Epithelial cell of proximal tubule (primary cell): ENCODE measurements at regions not wholly inside any gene's neighbourhood (a gene's known extent, or its start where the extent isn't known, plus 50 kb on each side); places are given as distances from the start of the nearest gene placed in this dataset.

Experiments used
- DNase-seq: peaks from one replicate; pipeline ENCODE4 v3.0.0-alpha.2; 2011; ENCODE audit warnings: low read depth
- H3K4me3 ChIP-seq: 2 replicates; pipeline ENCODE4 v1.5.1; 2011; ENCODE audit warnings: low read depth, mild to moderate bottlenecking, low read length
- CTCF ChIP-seq: conservative IDR thresholded peaks from 2 replicates; pipeline ENCODE4 v1.5.1; 2012; ENCODE audit warnings: low read depth, mild to moderate bottlenecking, low read length

GRCh38 chr3:25964141-25964540, 174.3 kb downstream of the OXSM start:
- no peak overlapping the region for H3K4me3 ChIP-seq
- no peak for DNase-seq
- no peak for TF ChIP-seq CTCF

GRCh38 chr3:25967385-25967784, 177.5 kb downstream of the OXSM start:
- no peak overlapping the region for H3K4me3 ChIP-seq
- TF ChIP-seq CTCF, result no peak
- no peak for DNase-seq

- DNase-seq, result no peak
- H3K4me3 ChIP-seq, result no peak overlapping the region
- no peak for TF ChIP-seq CTCF
These were observed 181.8 kb downstream of the OXSM start for GRCh38 chr3:25971736-25972135.

GRCh38 chr3:25973122-25973521, 183.2 kb downstream of the OXSM start:
- DNase-seq, result no peak
- no peak for TF ChIP-seq CTCF
- no peak overlapping the region for H3K4me3 ChIP-seq

GRCh38 chr3:25982756-25983155, 192.9 kb downstream of the OXSM start:
- no peak for TF ChIP-seq CTCF
- no peak for DNase-seq

GRCh38 chr3:25985621-25986020, 195.7 kb downstream of the OXSM start:
- no peak overlapping the region for H3K4me3 ChIP-seq
- no peak for TF ChIP-seq CTCF
- DNase-seq, result no peak

More at GRCh38 chr3:25982756-25983155, 192.9 kb downstream of the OXSM start:
- H3K4me3 ChIP-seq, result no peak overlapping the region

GRCh38 chr3:25992606-25993005, 202.7 kb downstream of the OXSM start:
- DNase-seq, result no peak
- no peak for TF ChIP-seq CTCF

More at GRCh38 chr3:25992606-25993005, 202.7 kb downstream of the OXSM start:
- H3K4me3 ChIP-seq, result no peak overlapping the region
